ENCODE measurements at regions not wholly inside any gene's neighbourhood (a gene's known extent, or its start where the extent isn't known, plus 50 kb on each side); places are given as distances from the start of the nearest gene placed in this dataset.

DNA sequence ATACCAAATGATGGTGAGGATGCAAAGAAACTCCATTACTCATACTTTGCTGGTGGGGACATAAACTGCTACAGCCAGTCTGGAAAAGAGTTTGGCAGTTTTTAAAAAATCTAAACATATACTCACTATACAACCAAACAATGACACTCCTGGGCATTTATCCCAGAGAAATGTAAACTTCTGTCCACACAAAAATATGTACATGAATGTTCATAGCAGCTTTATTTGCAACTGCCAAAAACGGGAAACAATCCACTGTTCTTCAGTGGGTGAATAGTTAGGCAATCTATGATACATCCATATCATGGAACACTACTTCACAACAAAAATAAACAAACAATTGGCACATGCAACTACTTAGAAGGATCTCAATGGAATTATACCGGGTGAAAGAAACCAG lies 276.4 kb upstream of the SP8 start:
- no peak for DNase-seq
- no peaks in the 10 kb centered on the region for H3K9me3 ChIP-seq
- no peak overlapping the region for H3K4me3 ChIP-seq (ENCODE audit: low read depth, low read length)
- H3K36me3 ChIP-seq: no peaks in the 10 kb centered on the region
- no peaks in the 10 kb centered on the region for H3K4me1 ChIP-seq
- H3K27me3 ChIP-seq: no peaks in the 10 kb centered on the region
- TF ChIP-seq, protein P1, sequence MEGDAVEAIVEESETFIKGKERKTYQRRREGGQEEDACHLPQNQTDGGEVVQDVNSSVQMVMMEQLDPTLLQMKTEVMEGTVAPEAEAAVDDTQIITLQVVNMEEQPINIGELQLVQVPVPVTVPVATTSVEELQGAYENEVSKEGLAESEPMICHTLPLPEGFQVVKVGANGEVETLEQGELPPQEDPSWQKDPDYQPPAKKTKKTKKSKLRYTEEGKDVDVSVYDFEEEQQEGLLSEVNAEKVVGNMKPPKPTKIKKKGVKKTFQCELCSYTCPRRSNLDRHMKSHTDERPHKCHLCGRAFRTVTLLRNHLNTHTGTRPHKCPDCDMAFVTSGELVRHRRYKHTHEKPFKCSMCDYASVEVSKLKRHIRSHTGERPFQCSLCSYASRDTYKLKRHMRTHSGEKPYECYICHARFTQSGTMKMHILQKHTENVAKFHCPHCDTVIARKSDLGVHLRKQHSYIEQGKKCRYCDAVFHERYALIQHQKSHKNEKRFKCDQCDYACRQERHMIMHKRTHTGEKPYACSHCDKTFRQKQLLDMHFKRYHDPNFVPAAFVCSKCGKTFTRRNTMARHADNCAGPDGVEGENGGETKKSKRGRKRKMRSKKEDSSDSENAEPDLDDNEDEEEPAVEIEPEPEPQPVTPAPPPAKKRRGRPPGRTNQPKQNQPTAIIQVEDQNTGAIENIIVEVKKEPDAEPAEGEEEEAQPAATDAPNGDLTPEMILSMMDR (IDR thresholded peaks at IDR 0.05; ENCODE audit: low read depth, low read length): no peak

DNA sequence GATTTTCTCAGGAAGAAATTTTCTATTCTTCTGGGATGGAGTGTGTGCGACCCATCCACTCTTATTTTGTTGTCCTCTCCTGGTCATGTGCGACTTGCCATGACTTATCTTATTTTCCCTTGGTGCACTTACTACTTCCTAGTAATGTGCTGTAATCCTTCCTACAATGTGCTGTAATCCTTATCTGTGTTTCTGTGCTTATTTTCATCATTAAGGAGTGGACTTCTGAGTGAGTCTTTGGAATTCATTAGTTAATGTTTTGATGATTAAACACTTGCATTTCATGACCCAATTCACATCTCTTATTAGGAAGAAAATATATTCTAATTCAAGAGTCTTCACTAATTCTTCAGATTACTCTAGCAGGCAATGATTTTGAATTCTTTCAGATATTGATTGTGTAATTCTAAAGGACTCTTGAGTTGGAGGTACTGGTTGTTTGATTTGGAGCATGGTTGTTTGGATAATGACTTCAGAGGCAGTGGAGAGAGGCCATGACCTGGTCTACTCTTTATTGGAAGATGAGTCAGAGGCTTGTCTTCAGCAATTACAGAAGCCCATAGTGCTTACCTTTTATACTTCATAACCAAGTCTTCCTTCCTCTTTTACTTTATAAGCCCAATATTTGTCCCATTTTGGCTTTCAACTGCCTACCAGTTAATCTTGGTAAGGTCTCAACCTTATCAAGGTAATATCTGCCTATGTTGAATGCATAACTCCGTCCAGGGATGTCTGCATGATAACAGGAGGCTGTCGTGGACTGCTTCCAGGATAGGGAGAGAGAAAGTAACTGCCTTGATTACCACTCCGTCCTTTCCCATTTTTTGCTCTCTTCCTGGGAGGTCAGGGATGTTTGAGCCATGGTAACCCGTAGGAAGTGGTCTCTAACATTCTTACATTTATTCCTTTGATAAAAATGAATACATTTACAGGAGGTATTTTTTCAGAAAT lies 278.3 kb upstream of the SP8 start:
- H3K27me3 ChIP-seq: no peaks in the 10 kb centered on the region
- no peak for DNase-seq
- TF ChIP-seq, protein P1 (IDR thresholded peaks at IDR 0.05; ENCODE audit: low read depth, low read length): no peak

DNA sequence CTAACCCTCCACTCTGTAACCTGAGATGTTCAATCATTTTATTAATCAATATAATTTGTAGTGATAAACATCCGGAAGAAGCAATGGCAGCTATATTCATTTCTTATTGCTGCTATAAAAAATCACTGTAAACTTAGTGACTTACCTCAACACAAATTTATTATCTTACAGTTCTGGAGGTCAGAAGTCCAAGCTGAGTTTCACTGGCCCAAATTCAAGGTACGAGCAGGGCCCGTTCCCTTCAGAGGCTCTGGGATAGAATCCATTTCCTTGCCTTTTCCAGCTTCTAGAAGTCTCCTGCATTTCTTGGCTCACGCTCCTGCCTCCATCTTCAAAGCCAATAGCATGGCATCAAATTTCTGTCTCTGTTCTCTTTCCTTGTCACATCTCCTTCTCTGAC lies 279.5 kb upstream of the SP8 start:
- H3K4me3 ChIP-seq (ENCODE audit: low read depth, low read length): no peak overlapping the region
- H3K9me3 ChIP-seq: no peaks in the 10 kb centered on the region
- no peak for DNase-seq
- TF ChIP-seq, protein P1 (IDR thresholded peaks at IDR 0.05; ENCODE audit: low read depth, low read length): no peak
- no peaks in the 10 kb centered on the region for H3K4me1 ChIP-seq
- no peaks in the 10 kb centered on the region for H3K27me3 ChIP-seq
- no peaks in the 10 kb centered on the region for H3K36me3 ChIP-seq

More for the DNA sequence above, 278.3 kb upstream of the SP8 start:
- no peaks in the 10 kb centered on the region for H3K36me3 ChIP-seq
- H3K9me3 ChIP-seq: no peaks in the 10 kb centered on the region
- no peak overlapping the region for H3K4me3 ChIP-seq (ENCODE audit: low read depth, low read length)
- no peaks in the 10 kb centered on the region for H3K4me1 ChIP-seq

DNA sequence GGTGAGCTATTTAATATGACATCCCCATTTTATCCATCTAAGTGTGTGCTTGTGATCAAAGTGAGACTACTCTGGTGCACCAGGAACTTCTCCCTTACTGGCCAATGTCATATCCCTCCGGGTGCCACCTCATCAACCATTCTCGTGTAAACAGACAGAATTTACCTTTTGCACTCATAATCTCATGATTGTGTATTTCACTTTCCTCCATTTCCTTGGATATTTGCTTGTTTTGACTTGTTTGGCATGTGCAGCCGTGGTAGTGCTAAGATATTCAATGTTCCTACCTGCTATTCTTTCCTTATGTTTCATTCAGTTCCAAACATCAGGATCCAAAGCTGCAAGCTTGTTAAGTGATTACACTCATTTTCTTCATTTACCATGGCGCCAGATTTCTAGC lies 280.5 kb upstream of the SP8 start:
- DNase-seq: no peak
- Histone ChIP-seq H3K4me3 (ENCODE audit: low read depth, low read length) (no peak overlapping the region), H3K9me3 (no peaks in the 10 kb centered on the region), H3K4me1 (no peaks in the 10 kb centered on the region), H3K27me3 (no peaks in the 10 kb centered on the region), H3K36me3 (no peaks in the 10 kb centered on the region)
- TF ChIP-seq, protein P1 (IDR thresholded peaks at IDR 0.05; ENCODE audit: low read depth, low read length): no peak

DNA sequence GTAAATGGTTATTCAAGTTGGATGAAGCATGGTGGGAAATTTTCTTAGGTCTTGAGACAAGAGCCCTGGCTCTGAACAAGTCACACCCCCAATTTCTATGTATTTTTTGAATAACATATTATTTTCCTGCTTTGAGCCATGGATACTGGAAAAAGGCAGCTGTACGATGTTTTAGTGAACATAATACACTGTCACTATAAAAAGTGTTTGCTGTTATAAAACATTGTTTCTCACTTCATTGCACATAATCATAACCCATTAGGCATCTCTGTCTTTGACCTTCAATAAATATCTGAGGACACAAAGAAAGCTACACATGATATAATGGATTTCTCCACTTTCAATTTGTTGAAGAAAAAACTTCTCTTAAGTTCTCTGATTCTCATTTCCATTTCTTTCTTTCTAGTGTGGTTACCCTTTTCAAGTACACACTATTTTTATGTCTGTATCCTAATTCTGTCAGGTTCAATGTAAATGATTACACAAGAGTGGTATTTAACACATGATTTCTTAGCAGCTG lies 283.9 kb upstream of the SP8 start:
- no peak overlapping the region for H3K4me3 ChIP-seq (ENCODE audit: low read depth, low read length)
- DNase-seq: no peak
- H3K27me3 ChIP-seq: no peaks in the 10 kb centered on the region
- TF ChIP-seq, protein P1 (IDR thresholded peaks at IDR 0.05; ENCODE audit: low read depth, low read length): no peak
- H3K9me3 ChIP-seq: no peaks in the 10 kb centered on the region
- H3K36me3 ChIP-seq: no peaks in the 10 kb centered on the region
- H3K4me1 ChIP-seq: no peaks in the 10 kb centered on the region

All from BE2C (cell line).